A673 (cell line): ENCODE measurements at regions not wholly inside any gene's neighbourhood (a gene's known extent, or its start where the extent isn't known, plus 50 kb on each side); places are given as distances from the start of the nearest gene placed in this dataset.

Experiments
- BruUV-seq: library from RNA; stranded (reverse); fragments of 400-500 nt; replicated peaks from 2 replicates; lab custom pipeline; 2021; lab: Mats Ljungman, UMichigan
- CTCF ChIA-PET: fragments of 300-600 bp; sonication (Branson Sonifier 250); formaldehyde crosslinking; loops from one replicate; lab custom pipeline; 2022; ENCODE audit warnings: antibody characterized with exemption; lab: Charles Lee
- POLR2A ChIA-PET: fragments of 300-600 bp; sonication (Branson Sonifier 250); formaldehyde crosslinking; loops from one replicate; lab custom pipeline; 2022; ENCODE audit warnings: antibody characterized with exemption; ENCODE audit not compliant: low non-redundant PET; lab: Charles Lee
- DNase-seq: peaks from one replicate; pipeline ENCODE4 v3.0.0-alpha.2; 2015; ENCODE audit warnings: low spot score
- H3K27ac ChIP-seq: fragments of 200-600 bp; sonication (generic); 2 replicates; pipeline ENCODE4 v1.5.1; 2016; ENCODE audit warnings: mixed run types, low read depth, mild to moderate bottlenecking, mixed read lengths, antibody characterized with exemption, low read length; ENCODE audit not compliant: poor library complexity, severe bottlenecking
- H3K27me3 ChIP-seq: fragments of 200-600 bp; sonication (generic); replicated peaks from 2 replicates; pipeline ENCODE4 v1.6.1; 2017; ENCODE audit warnings: mixed run types, low read depth, mild to moderate bottlenecking, mixed read lengths, antibody characterized with exemption, low read length; ENCODE audit not compliant: insufficient read depth, poor library complexity
- H3K36me3 ChIP-seq: fragments of 200-600 bp; sonication (generic); 2 replicates; pipeline ENCODE4 v1.6.1; 2016; ENCODE audit warnings: mixed run types, mild to moderate bottlenecking, mixed read lengths, antibody characterized with exemption, low read length; ENCODE audit not compliant: insufficient read depth, poor library complexity, severe bottlenecking
- H3K4me1 ChIP-seq: fragments of 200-600 bp; sonication (generic); 2 replicates; pipeline ENCODE4 v1.6.1; 2017; ENCODE audit warnings: mixed run types, mild to moderate bottlenecking, mixed read lengths, antibody characterized with exemption, low read length; ENCODE audit not compliant: insufficient read depth, poor library complexity, severe bottlenecking
- H3K4me3 ChIP-seq: fragments of 200-600 bp; sonication (generic); 2 replicates; pipeline ENCODE4 v1.5.1; 2016; ENCODE audit warnings: low read depth, mixed run types, mild to moderate bottlenecking, mixed read lengths, low read length; ENCODE audit not compliant: poor library complexity, severe bottlenecking
- H3K9me3 ChIP-seq: fragments of 200-600 bp; sonication (generic); 2 replicates; pipeline ENCODE4 v1.6.1; 2016; ENCODE audit warnings: mixed run types, low read depth, mild to moderate bottlenecking, mixed read lengths, antibody characterized with exemption, low read length; ENCODE audit not compliant: poor library complexity, severe bottlenecking
- CTCF ChIP-seq: fragments of 300-800, 200-600 bp; sonication (generic); conservative IDR thresholded peaks from 2 replicates; pipeline ENCODE4 v1.5.1; 2017; ENCODE audit warnings: low read depth, mild to moderate bottlenecking, antibody characterized with exemption, low read length, moderate library complexity, mixed read lengths
- EZH2 ChIP-seq: fragments of 200-600 bp; sonication (generic); IDR thresholded peaks from 2 replicates; pipeline ENCODE4 v1.6.1; 2017; ENCODE audit warnings: borderline replicate concordance, low read depth, mild to moderate bottlenecking, mixed read lengths, antibody characterized with exemption, low read length; ENCODE audit not compliant: poor library complexity, severe bottlenecking
- intact Hi-C: fragments of 100-400 bp; cut with micrococcal nuclease; formaldehyde crosslinking; loops from one replicate; pipeline ENCODE4 v1.10.0; 2022; ENCODE audit not compliant: unreplicated experiment

- DNase-seq, result peak; percentile 22
- Histone ChIP-seq H3K9me3 (no peaks in the 10 kb centered on the region), H3K27me3 (peaks cover 3% of the 10 kb centered on the region), H3K4me3 (no peak overlapping the region), H3K4me1 (no peaks in the 10 kb centered on the region), H3K36me3 (no peaks in the 10 kb centered on the region), H3K27ac (no peak overlapping the region)
- intact Hi-C loops, result loop anchor here (2.0 to 10.0 kb wide), 4 partner anchors 386 to 992 kb away; no protein-coding TSS in a partner anchor
- TF ChIP-seq CTCF (peak; percentile 46; the same call in 1 of the 2 replicates), EZH2 (no peak)
- no TSS peak for BruUV-seq
- CTCF ChIA-PET, result interaction anchor here (0.7 to 2.0 kb wide), 4 partner anchors 759 to 1687 kb away, joined by 3 to 26 read pairs (median 6); no protein-coding TSS in a partner anchor
- POLR2A ChIA-PET, result no interaction called here
Observed at GRCh38 chr11:11786771-11787170, 55.0 kb upstream of the USP47 start.

GRCh38 chr11:11786234-11786633 is 55.5 kb upstream of the USP47 start:
- DNase-seq, result no peak
- no peaks in the 10 kb centered on the region for H3K36me3 ChIP-seq
- peaks cover 3% of the 10 kb centered on the region for H3K27me3 ChIP-seq
- no peak overlapping the region for H3K27ac ChIP-seq
- H3K4me3 ChIP-seq, result no peak overlapping the region
- ChIA-PET POLR2A (no interaction called here), CTCF (no interaction called here)
- no peaks in the 10 kb centered on the region for H3K4me1 ChIP-seq
- TF ChIP-seq EZH2, result no peak
- TF ChIP-seq CTCF, result no peak
- no peaks in the 10 kb centered on the region for H3K9me3 ChIP-seq
- no TSS peak for BruUV-seq
- intact Hi-C loops, result loop anchor here (2.0 to 10.0 kb wide), 4 partner anchors 385 to 991 kb away; no protein-coding TSS in a partner anchor

GRCh38 chr11:11782532-11783110 is 59.2 kb upstream of the USP47 start:
- intact Hi-C loops, result loop anchor here (10.0 kb wide), 1 partner anchor 988 kb away; no protein-coding TSS in a partner anchor
- POLR2A ChIA-PET, result no interaction called here
- CTCF ChIA-PET, result no interaction called here

More at GRCh38 chr11:11782532-11783110, 59.2 kb upstream of the USP47 start:
- no peaks in the 10 kb centered on the region for H3K36me3 ChIP-seq
- H3K27ac ChIP-seq, result no peak overlapping the region
- TF ChIP-seq CTCF, result no peak
- TF ChIP-seq EZH2, result no peak
- no peak overlapping the region for H3K4me3 ChIP-seq
- no peaks in the 10 kb centered on the region for H3K9me3 ChIP-seq
- no peaks in the 10 kb centered on the region for H3K4me1 ChIP-seq
- H3K27me3 ChIP-seq, result peaks cover 15% of the 10 kb centered on the region
- no peak for DNase-seq
- no TSS peak for BruUV-seq
